SK-N-SH treated with all-trans-retinoic acid at 6 μM for 48 hours (cell line): ENCODE measurements at regions not wholly inside any gene's neighbourhood (a gene's known extent, or its start where the extent isn't known, plus 50 kb on each side); places are given as distances from the start of the nearest gene placed in this dataset.

Source experiments
- ATAC-seq: fragments of 200-7000 bp; cut with Tn5 transposase; 3 replicates; pipeline ENCODE4 v1.9.1; 2020; ENCODE audit warnings: mild to moderate bottlenecking, moderate library complexity
- ARNTL ChIP-seq: fragments of 450-650 bp; formaldehyde crosslinking; IDR thresholded peaks from 2 replicates; pipeline ENCODE4 v1.5.0; 2020; ENCODE audit warnings: low read depth, mild to moderate bottlenecking, moderate library complexity, borderline replicate concordance
- BACH2 ChIP-seq: fragments of 250-450 bp; sonication (Bioruptor Pico); IDR thresholded peaks from 2 replicates; pipeline ENCODE4 v1.9.0; 2021; ENCODE audit warnings: mild to moderate bottlenecking, borderline replicate concordance
- CSDC2 ChIP-seq: fragments of 250-450 bp; sonication (Bioruptor Pico); IDR thresholded peaks from 2 replicates; pipeline ENCODE4 v1.5.0; 2020; ENCODE audit warnings: mild to moderate bottlenecking, moderate library complexity
- ESRRG ChIP-seq: fragments of 250-450 bp; sonication (Bioruptor Pico); IDR thresholded peaks from 2 replicates; pipeline ENCODE4 v1.6.1; 2021; ENCODE audit warnings: mild to moderate bottlenecking
- GLIS3 ChIP-seq: fragments of 250-450 bp; sonication (Bioruptor Pico); IDR thresholded peaks from 2 replicates; pipeline ENCODE4 v1.5.0; 2020; ENCODE audit warnings: mild to moderate bottlenecking, moderate library complexity
- PPARA ChIP-seq: fragments of 250-450 bp; sonication (Bioruptor Pico); IDR thresholded peaks from 2 replicates; pipeline ENCODE4 v1.5.0; 2020; ENCODE audit warnings: mild to moderate bottlenecking, borderline replicate concordance
- RARB ChIP-seq: fragments of 250-450 bp; sonication (Bioruptor Pico); IDR thresholded peaks from 2 replicates; pipeline ENCODE4 v1.8.0; 2021; ENCODE audit warnings: mild to moderate bottlenecking, moderate library complexity
- SNAI2 ChIP-seq: fragments of 250-450 bp; sonication (Bioruptor Pico); IDR thresholded peaks from 2 replicates; pipeline ENCODE4 v1.5.0; 2020; ENCODE audit warnings: mild to moderate bottlenecking, moderate library complexity
- TCF4 ChIP-seq: fragments of 250-450 bp; sonication (Bioruptor Pico); IDR thresholded peaks from 2 replicates; pipeline ENCODE4 v1.8.0; 2021; ENCODE audit warnings: mild to moderate bottlenecking, moderate library complexity, borderline replicate concordance
- TOX ChIP-seq: fragments of 250-450 bp; sonication (Bioruptor Pico); IDR thresholded peaks from 2 replicates; pipeline ENCODE4 v1.8.0; 2021; ENCODE audit warnings: mild to moderate bottlenecking, moderate library complexity, borderline replicate concordance
- ZFP3 ChIP-seq: fragments of 250-450 bp; sonication (Bioruptor Pico); IDR thresholded peaks from 2 replicates; pipeline ENCODE4 v1.5.0; 2020; ENCODE audit warnings: mild to moderate bottlenecking, moderate library complexity
- ZFP30 ChIP-seq: fragments of 450-650 bp; formaldehyde crosslinking; IDR thresholded peaks from 2 replicates; pipeline ENCODE4 v1.5.0; 2022; ENCODE audit warnings: mild to moderate bottlenecking, moderate library complexity
- ZNF70 ChIP-seq: fragments of 450-650 bp; formaldehyde crosslinking; IDR thresholded peaks from 2 replicates; pipeline ENCODE4 v1.5.0; 2020; ENCODE audit warnings: mild to moderate bottlenecking, moderate library complexity
- ZNF8 ChIP-seq: fragments of 450-650 bp; formaldehyde crosslinking; IDR thresholded peaks from 2 replicates; pipeline ENCODE4 v1.5.0; 2020; ENCODE audit warnings: mild to moderate bottlenecking, moderate library complexity
- TF ChIP-seq, protein P1 (sequence below): fragments of 250-450 bp; sonication (Bioruptor Pico); IDR thresholded peaks from 2 replicates; pipeline ENCODE4 v1.8.0; 2021; ENCODE audit warnings: low read depth, mild to moderate bottlenecking, moderate library complexity, borderline replicate concordance
- TF ChIP-seq, protein P2 (sequence below): fragments of 250-450 bp; sonication (Bioruptor Pico); IDR thresholded peaks from 2 replicates; pipeline ENCODE4 v1.5.1; 2020; ENCODE audit warnings: low read depth, mild to moderate bottlenecking, moderate library complexity
- TF ChIP-seq, protein P3 (sequence below): fragments of 250-450 bp; sonication (Bioruptor Pico); IDR thresholded peaks from 2 replicates; pipeline ENCODE4 v1.5.1; 2021; ENCODE audit warnings: mild to moderate bottlenecking, moderate library complexity
- TF ChIP-seq, protein P4 (sequence below): fragments of 250-450 bp; sonication (Bioruptor Pico); IDR thresholded peaks from 2 replicates; pipeline ENCODE4 v1.5.0; 2020; ENCODE audit warnings: mild to moderate bottlenecking, moderate library complexity
- TF ChIP-seq, protein P5 (sequence below): fragments of 250-450 bp; sonication (Bioruptor Pico); IDR thresholded peaks from 2 replicates; pipeline ENCODE4 v1.8.0; 2020; ENCODE audit warnings: mild to moderate bottlenecking, moderate library complexity, borderline replicate concordance

DNA sequence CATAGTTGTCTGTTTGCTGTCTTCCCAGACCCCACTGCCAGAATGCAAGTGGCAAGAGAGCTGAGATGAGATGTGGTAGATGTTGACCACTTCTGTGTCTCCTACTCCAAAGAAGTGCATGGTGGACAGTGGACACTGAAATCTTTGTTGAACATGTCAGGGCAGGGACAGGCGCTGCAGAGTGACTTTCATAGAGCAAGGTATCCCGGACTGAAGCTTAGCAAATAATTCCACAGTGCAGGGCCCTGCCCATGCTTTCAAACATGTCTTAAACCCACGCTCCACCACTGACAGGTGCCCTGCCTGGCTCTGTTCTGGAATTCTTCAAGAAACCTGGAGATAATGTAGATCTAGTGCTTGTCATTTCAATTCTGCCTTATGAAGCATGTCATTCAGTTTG, 470.5 kb upstream of the ID2 start (continued):
- TF ChIP-seq, protein P1, sequence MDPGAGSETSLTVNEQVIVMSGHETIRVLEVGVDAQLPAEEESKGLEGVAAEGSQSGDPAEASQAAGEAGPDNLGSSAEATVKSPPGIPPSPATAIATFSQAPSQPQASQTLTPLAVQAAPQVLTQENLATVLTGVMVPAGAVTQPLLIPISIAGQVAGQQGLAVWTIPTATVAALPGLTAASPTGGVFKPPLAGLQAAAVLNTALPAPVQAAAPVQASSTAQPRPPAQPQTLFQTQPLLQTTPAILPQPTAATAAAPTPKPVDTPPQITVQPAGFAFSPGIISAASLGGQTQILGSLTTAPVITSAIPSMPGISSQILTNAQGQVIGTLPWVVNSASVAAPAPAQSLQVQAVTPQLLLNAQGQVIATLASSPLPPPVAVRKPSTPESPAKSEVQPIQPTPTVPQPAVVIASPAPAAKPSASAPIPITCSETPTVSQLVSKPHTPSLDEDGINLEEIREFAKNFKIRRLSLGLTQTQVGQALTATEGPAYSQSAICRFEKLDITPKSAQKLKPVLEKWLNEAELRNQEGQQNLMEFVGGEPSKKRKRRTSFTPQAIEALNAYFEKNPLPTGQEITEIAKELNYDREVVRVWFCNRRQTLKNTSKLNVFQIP (CRISPR knock-in tag), result no peak
- TF ChIP-seq GLIS3, result no peak
- no peak for TF ChIP-seq CSDC2 (CRISPR knock-in tag)
- TF ChIP-seq, protein P2, sequence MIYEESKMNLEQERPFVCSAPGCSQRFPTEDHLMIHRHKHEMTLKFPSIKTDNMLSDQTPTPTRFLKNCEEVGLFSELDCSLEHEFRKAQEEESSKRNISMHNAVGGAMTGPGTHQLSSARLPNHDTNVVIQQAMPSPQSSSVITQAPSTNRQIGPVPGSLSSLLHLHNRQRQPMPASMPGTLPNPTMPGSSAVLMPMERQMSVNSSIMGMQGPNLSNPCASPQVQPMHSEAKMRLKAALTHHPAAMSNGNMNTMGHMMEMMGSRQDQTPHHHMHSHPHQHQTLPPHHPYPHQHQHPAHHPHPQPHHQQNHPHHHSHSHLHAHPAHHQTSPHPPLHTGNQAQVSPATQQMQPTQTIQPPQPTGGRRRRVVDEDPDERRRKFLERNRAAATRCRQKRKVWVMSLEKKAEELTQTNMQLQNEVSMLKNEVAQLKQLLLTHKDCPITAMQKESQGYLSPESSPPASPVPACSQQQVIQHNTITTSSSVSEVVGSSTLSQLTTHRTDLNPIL (CRISPR knock-in tag), result no peak
- no peak for TF ChIP-seq BACH2 (CRISPR knock-in tag)
- TF ChIP-seq PPARA (CRISPR knock-in tag), result no peak
- TF ChIP-seq SNAI2 (CRISPR knock-in tag), result no peak
- TF ChIP-seq TOX (CRISPR knock-in tag), result no peak
- no peak for TF ChIP-seq ZFP3 (CRISPR knock-in tag)

DNA sequence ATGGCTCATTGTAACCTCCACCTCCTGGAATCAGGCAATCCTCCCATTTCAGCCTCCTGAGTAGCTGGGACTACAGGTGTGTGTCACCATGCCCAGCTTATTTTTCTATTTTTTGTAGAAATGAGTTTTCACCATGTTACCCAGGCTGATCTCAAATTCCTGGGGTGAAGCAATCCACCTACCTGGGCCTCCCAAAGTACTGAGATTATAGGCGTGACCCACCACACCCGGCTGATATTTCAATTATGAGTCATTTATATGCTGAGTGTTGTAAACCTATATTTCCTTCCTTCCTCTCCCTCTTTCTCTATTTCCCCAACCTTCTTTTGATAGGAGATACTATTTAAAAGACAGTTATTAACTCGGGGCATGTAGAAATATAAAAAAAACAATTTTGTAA, 469.6 kb upstream of the ID2 start:
- no peak for TF ChIP-seq CSDC2 (CRISPR knock-in tag)
- ATAC-seq, result no peak

DNA sequence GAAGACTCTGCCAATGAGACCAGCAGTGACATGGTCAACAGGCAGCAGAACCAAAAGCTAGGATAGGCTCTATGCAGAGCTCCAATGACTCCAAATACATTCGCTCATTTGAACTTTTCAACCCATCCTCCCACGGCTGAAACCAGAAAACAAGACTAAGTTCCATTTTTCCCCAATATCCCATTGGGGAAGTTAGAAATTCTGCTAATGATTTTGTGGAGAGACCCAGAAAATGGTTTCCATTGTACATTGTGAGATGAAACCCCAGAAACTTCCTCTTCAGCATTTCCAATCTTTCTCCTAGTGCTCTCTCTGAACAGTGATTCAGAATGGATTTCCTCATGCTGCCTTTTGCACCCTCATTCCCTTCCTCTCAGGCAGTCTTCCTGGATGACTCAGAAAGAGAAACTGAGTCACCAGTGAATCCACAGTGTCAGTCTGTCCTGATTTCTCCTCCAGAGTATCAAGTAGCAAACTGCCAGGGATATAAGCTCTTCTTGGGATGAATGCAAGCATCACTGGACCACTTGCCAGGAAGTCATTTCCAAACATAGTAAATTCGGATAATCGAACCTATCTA, 467.7 kb upstream of the ID2 start:
- ATAC-seq, result no peak
- TF ChIP-seq ZNF70 (no peak), ESRRG (no peak), ZNF8 (CRISPR knock-in tag) (no peak), ARNTL (CRISPR knock-in tag) (no peak), CSDC2 (CRISPR knock-in tag) (no peak), BACH2 (CRISPR knock-in tag) (no peak), ZFP3 (CRISPR knock-in tag) (no peak), GLIS3 (no peak), ZFP30 (no peak), TOX (CRISPR knock-in tag) (no peak), SNAI2 (CRISPR knock-in tag) (no peak)
- TF ChIP-seq, protein P3, sequence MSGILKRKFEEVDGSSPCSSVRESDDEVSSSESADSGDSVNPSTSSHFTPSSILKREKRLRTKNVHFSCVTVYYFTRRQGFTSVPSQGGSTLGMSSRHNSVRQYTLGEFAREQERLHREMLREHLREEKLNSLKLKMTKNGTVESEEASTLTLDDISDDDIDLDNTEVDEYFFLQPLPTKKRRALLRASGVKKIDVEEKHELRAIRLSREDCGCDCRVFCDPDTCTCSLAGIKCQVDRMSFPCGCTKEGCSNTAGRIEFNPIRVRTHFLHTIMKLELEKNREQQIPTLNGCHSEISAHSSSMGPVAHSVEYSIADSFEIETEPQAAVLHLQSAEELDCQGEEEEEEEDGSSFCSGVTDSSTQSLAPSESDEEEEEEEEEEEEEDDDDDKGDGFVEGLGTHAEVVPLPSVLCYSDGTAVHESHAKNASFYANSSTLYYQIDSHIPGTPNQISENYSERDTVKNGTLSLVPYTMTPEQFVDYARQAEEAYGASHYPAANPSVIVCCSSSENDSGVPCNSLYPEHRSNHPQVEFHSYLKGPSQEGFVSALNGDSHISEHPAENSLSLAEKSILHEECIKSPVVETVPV (CRISPR knock-in tag), result no peak
- TF ChIP-seq, protein P4, sequence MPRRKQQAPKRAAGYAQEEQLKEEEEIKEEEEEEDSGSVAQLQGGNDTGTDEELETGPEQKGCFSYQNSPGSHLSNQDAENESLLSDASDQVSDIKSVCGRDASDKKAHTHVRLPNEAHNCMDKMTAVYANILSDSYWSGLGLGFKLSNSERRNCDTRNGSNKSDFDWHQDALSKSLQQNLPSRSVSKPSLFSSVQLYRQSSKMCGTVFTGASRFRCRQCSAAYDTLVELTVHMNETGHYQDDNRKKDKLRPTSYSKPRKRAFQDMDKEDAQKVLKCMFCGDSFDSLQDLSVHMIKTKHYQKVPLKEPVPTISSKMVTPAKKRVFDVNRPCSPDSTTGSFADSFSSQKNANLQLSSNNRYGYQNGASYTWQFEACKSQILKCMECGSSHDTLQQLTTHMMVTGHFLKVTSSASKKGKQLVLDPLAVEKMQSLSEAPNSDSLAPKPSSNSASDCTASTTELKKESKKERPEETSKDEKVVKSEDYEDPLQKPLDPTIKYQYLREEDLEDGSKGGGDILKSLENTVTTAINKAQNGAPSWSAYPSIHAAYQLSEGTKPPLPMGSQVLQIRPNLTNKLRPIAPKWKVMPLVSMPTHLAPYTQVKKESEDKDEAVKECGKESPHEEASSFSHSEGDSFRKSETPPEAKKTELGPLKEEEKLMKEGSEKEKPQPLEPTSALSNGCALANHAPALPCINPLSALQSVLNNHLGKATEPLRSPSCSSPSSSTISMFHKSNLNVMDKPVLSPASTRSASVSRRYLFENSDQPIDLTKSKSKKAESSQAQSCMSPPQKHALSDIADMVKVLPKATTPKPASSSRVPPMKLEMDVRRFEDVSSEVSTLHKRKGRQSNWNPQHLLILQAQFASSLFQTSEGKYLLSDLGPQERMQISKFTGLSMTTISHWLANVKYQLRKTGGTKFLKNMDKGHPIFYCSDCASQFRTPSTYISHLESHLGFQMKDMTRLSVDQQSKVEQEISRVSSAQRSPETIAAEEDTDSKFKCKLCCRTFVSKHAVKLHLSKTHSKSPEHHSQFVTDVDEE (CRISPR knock-in tag), result no peak

DNA sequence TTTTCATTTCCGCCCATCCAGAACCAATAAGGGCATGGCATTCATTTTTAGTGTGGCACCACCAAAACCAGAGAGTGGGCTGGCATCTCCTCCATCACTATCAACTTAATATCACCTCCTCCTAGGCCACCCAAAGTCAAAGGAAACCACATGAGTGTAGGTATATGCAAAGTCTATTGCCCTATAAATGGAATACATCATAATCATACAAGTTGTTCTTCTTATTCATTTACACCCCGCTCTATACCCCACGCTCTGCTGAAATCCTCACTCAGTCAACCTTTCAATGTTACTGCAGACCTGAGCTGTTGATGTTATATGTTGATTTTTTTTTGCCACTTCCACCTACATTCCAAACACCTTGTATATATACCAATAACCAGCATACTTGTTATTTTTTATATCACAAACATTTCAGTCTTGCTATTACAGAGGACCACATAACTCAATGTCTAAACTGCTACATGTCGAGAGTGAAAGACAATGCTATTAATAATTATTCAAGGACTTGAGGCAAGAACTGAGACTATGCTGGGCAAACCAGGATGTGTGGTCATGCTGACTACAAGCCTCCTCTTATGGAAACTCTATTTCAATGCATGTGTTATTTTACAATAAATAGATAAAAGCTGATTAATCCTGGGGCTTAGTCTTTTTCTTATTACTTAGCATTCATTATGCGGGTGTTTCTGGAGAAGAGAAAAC, 466.5 kb upstream of the ID2 start:
- no peak for ATAC-seq
- TF ChIP-seq CSDC2 (CRISPR knock-in tag), result no peak
- TF ChIP-seq, protein P5, sequence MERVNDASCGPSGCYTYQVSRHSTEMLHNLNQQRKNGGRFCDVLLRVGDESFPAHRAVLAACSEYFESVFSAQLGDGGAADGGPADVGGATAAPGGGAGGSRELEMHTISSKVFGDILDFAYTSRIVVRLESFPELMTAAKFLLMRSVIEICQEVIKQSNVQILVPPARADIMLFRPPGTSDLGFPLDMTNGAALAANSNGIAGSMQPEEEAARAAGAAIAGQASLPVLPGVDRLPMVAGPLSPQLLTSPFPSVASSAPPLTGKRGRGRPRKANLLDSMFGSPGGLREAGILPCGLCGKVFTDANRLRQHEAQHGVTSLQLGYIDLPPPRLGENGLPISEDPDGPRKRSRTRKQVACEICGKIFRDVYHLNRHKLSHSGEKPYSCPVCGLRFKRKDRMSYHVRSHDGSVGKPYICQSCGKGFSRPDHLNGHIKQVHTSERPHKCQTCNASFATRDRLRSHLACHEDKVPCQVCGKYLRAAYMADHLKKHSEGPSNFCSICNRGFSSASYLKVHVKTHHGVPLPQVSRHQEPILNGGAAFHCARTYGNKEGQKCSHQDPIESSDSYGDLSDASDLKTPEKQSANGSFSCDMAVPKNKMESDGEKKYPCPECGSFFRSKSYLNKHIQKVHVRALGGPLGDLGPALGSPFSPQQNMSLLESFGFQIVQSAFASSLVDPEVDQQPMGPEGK (CRISPR knock-in tag), result no peak
- TF ChIP-seq, protein P4 (CRISPR knock-in tag), result no peak
- no peak for TF ChIP-seq ZFP30
- no peak for TF ChIP-seq TCF4 (CRISPR knock-in tag)
- no peak for TF ChIP-seq RARB
- no peak for TF ChIP-seq ZFP3 (CRISPR knock-in tag)
- no peak for TF ChIP-seq BACH2 (CRISPR knock-in tag)
- TF ChIP-seq, protein P1 (CRISPR knock-in tag), result no peak
- TF ChIP-seq TOX (CRISPR knock-in tag), result no peak
- no peak for TF ChIP-seq ARNTL (CRISPR knock-in tag)
- TF ChIP-seq, all 23 proteins: peak for 0
